Transverse colon (tissue), 4 donors: ENCODE measurements at regions not wholly inside any gene's neighbourhood (a gene's known extent, or its start where the extent isn't known, plus 50 kb on each side); places are given as distances from the start of the nearest gene placed in this dataset.

Source experiments
- DNase-seq: peaks from one replicate; pipeline ENCODE4 v3.0.0-alpha.2; 2019
- H3K27ac ChIP-seq, 4 donors: fragments of 200-600 bp; sonication (generic); 2 replicates each; pipeline ENCODE4 v1.5.1; 2016 to 2018; ENCODE audit warnings: inconsistent platforms in 4 of 4
- H3K27me3 ChIP-seq: fragments of 200-600 bp; sonication (generic); 2 replicates; pipeline ENCODE4 v1.5.1; 2017; ENCODE audit warnings: inconsistent platforms
- H3K36me3 ChIP-seq, 4 donors: fragments of 200-600 bp; sonication (generic); 2 replicates each; pipeline ENCODE4 v1.5.1; 2017 to 2019; ENCODE audit warnings: inconsistent platforms in 4 of 4
- H3K4me1 ChIP-seq, 4 donors: fragments of 200-600 bp; sonication (generic); 2 replicates each; pipeline ENCODE4 v1.5.1; 2017 to 2020; ENCODE audit warnings: inconsistent platforms in 4 of 4
- H3K4me3 ChIP-seq, 4 donors: fragments of 200-600 bp; sonication (generic); 1 replicate in 1 of 4; 2 replicates in 3 of 4; pipeline versions ENCODE4 v1.5.1 to v1.6.1; 2017 to 2019; ENCODE audit warnings: inconsistent platforms in 4 of 4
- H3K9me3 ChIP-seq, 2 donors: fragments of 200-600 bp; sonication (generic); 2 replicates each; pipeline ENCODE4 v1.5.1; 2017 to 2019; ENCODE audit warnings: inconsistent platforms in 2 of 2
- CTCF ChIP-seq, 5 experiments: fragments of 200-600 bp in 3 of 5; fragments of 450-650 bp in 2 of 5; sonication (generic) in 3 of 5; IDR thresholded peaks; 1 replicate in 2 of 5; 2 replicates in 3 of 5; pipeline ENCODE4 v1.5.1; 2016 to 2017; ENCODE audit warnings: antibody characterized with exemption in 5 of 5, inconsistent platforms in 3 of 5, mild to moderate bottlenecking in 2 of 5, moderate library complexity in 1 of 5
- EP300 ChIP-seq: sonication (generic); formaldehyde crosslinking; IDR thresholded peaks from one replicate; pipeline ENCODE4 v1.6.1; 2017; ENCODE audit warnings: antibody characterized with exemption, low read depth
- POLR2A ChIP-seq: fragments of 450-650 bp; IDR thresholded peaks from one replicate; pipeline ENCODE4 v1.6.1; 2016; ENCODE audit warnings: antibody characterized with exemption, mild to moderate bottlenecking, moderate library complexity
- POLR2AphosphoS5 ChIP-seq, 3 donors: sonication (generic); formaldehyde crosslinking; IDR thresholded peaks; one replicate each; pipeline ENCODE4 v1.6.1; 2016; ENCODE audit warnings: antibody characterized with exemption in 3 of 3
- WGBS, 2 donors: methylation state at CpG; one replicate each; pipeline ENCODE4 v1.1.5; 2018; ENCODE audit warnings: low coverage in 1 of 2; 5-methylcytosine and 5-hydroxymethylcytosine counted together
- in situ Hi-C, 4 donors: fragments of 200-750 bp; cut with MboI; loops; one replicate each; pipeline versions ENCODE4 v1.15.0 to v1.15.1; 2017; ENCODE audit warnings: low sequenced_read_pairs in 3 of 4, low pct_ligation_motif_present in 1 of 4, low pct_unique_long_range_greater_than_20kb in 1 of 4
- intact Hi-C: fragments of 100-400 bp; cut with DNase I; formaldehyde crosslinking; loops from one replicate; pipeline ENCODE4 v1.15.1; 2023; ENCODE audit warnings: low total_unique reads

GRCh38 chr5:97943036-97943435, 760.0 kb upstream of the RIOK2 start:
- in situ Hi-C loops: no loop called here
- H3K27ac ChIP-seq: no peak overlapping the region
- intact Hi-C loops: no loop called here

GRCh38 chr5:97951139-97951538, 768.1 kb upstream of the RIOK2 start:
- intact Hi-C loops (no loop called here), in situ Hi-C loops (no loop called here)
- Histone ChIP-seq H3K9me3 (no peaks in the 10 kb centered on the region), H3K27ac (no peak overlapping the region), H3K36me3 (no peaks in the 10 kb centered on the region), H3K4me1 (no peaks in the 10 kb centered on the region), H3K27me3 (no peaks in the 10 kb centered on the region), H3K4me3 (no peak overlapping the region)
- TF ChIP-seq POLR2A (no peak), POLR2AphosphoS5 (IDR thresholded peaks at IDR 0.05) (no peak), CTCF (IDR thresholded peaks at IDR 0.05) (no peak), EP300 (no peak)
- no peak for DNase-seq
- WGBS, 2 donors: 77 to 82% methylated on average over 2 of the region's 2 CpGs

More at GRCh38 chr5:97943036-97943435, 760.0 kb upstream of the RIOK2 start:
- H3K4me1 ChIP-seq: no peaks in the 10 kb centered on the region
- no peak for DNase-seq
- no peaks in the 10 kb centered on the region for H3K27me3 ChIP-seq
- no peaks in the 10 kb centered on the region for H3K36me3 ChIP-seq
- TF ChIP-seq POLR2A (no peak), EP300 (no peak), CTCF (IDR thresholded peaks at IDR 0.05) (no peak), POLR2AphosphoS5 (IDR thresholded peaks at IDR 0.05) (no peak)
- no peak overlapping the region for H3K4me3 ChIP-seq
- H3K9me3 ChIP-seq: no peaks in the 10 kb centered on the region

- intact Hi-C loops: no loop called here
- H3K36me3 ChIP-seq: no peaks in the 10 kb centered on the region
- TF ChIP-seq POLR2AphosphoS5 (IDR thresholded peaks at IDR 0.05) (no peak), CTCF (IDR thresholded peaks at IDR 0.05) (no peak), EP300 (no peak), POLR2A (no peak)
- in situ Hi-C loops: no loop called here
- no peak overlapping the region for H3K27ac ChIP-seq
- H3K4me3 ChIP-seq: no peak overlapping the region
- no peaks in the 10 kb centered on the region for H3K4me1 ChIP-seq
- H3K9me3 ChIP-seq: no peaks in the 10 kb centered on the region
- H3K27me3 ChIP-seq: no peaks in the 10 kb centered on the region
- WGBS, 2 donors: 80% methylated on average over 1 of the region's 1 CpG
- DNase-seq: no peak
Measured at GRCh38 chr5:97955450-97955849, 772.4 kb upstream of the RIOK2 start.

GRCh38 chr5:97967292-97967691, 784.2 kb upstream of the RIOK2 start:
- 71 to 78% methylated on average over 3 of the region's 3 CpGs for WGBS, 2 donors
- DNase-seq: no peak
- TF ChIP-seq CTCF (IDR thresholded peaks at IDR 0.05) (no peak), EP300 (no peak)
- Histone ChIP-seq H3K9me3 (no peaks in the 10 kb centered on the region), H3K27ac (no peak overlapping the region), H3K4me1 (no peaks in the 10 kb centered on the region), H3K4me3 (no peak overlapping the region), H3K36me3 (no peaks in the 10 kb centered on the region), H3K27me3 (no peaks in the 10 kb centered on the region)
- intact Hi-C loops (no loop called here), in situ Hi-C loops (no loop called here)
